ENCODE measurements at regions not wholly inside any gene's neighbourhood (a gene's known extent, or its start where the extent isn't known, plus 50 kb on each side); places are given as distances from the start of the nearest gene placed in this dataset.

DNA sequence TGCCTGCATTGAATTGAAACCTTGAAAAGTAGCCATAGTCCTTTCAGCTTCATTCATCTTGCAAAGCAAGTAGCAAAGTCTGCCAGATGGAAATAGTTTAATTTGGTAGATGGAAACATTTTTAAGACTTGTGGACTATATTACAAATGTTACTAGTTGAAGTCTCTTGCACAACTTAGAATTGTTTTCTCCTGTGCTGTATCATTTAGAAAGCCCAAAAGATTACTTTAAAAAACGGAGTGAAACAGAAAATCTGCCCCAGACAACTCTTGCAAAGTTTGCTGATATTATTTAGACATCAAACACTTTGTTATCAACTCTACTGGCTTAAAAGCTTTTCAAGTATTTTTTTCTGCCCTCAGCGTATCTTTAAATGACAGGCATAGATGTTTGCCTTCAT, 335.0 kb downstream of the RPRM start:
- H3K36me3 ChIP-seq (ENCODE audit: low read length): no peaks in the 10 kb centered on the region
- no peak overlapping the region for H3K9ac ChIP-seq (ENCODE audit: low read length)
- H3K9me2 ChIP-seq (replicated peaks; ENCODE audit: insufficient read depth, low read length): no peaks in the 10 kb centered on the region
- no peaks in the 10 kb centered on the region for H3K27me3 ChIP-seq (ENCODE audit: low read length)
- no peaks in the 10 kb centered on the region for H4K20me1 ChIP-seq (ENCODE audit: low read depth, low read length)
- no peak overlapping the region for H3K4me3 ChIP-seq (ENCODE audit: insufficient read depth, low read length, poor library complexity, severe bottlenecking)
- no peak for TF ChIP-seq EZH2phosphoT487 (conservative IDR thresholded peaks at IDR 0.05; ENCODE audit: low read length)
- TF ChIP-seq, protein P1, sequence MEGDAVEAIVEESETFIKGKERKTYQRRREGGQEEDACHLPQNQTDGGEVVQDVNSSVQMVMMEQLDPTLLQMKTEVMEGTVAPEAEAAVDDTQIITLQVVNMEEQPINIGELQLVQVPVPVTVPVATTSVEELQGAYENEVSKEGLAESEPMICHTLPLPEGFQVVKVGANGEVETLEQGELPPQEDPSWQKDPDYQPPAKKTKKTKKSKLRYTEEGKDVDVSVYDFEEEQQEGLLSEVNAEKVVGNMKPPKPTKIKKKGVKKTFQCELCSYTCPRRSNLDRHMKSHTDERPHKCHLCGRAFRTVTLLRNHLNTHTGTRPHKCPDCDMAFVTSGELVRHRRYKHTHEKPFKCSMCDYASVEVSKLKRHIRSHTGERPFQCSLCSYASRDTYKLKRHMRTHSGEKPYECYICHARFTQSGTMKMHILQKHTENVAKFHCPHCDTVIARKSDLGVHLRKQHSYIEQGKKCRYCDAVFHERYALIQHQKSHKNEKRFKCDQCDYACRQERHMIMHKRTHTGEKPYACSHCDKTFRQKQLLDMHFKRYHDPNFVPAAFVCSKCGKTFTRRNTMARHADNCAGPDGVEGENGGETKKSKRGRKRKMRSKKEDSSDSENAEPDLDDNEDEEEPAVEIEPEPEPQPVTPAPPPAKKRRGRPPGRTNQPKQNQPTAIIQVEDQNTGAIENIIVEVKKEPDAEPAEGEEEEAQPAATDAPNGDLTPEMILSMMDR (IDR thresholded peaks at IDR 0.05; ENCODE audit: insufficient read depth, low read length, poor library complexity, severe bottlenecking): no peak
- H3F3A ChIP-seq (ENCODE audit: insufficient read depth): no peaks in the 10 kb centered on the region
- no peaks in the 10 kb centered on the region for H3K9me3 ChIP-seq (ENCODE audit: insufficient read depth, low read length)
- H3K4me2 ChIP-seq (ENCODE audit: low read depth, low read length, poor library complexity, severe bottlenecking): no peak overlapping the region
- H3K27ac ChIP-seq (ENCODE audit: low read depth, low read length): no peak overlapping the region
- no peak overlapping the region for H2AFZ ChIP-seq (ENCODE audit: low read depth, low read length, severe bottlenecking)
- H3K79me2 ChIP-seq (ENCODE audit: insufficient read depth, low read length): no peaks in the 10 kb centered on the region

DNA sequence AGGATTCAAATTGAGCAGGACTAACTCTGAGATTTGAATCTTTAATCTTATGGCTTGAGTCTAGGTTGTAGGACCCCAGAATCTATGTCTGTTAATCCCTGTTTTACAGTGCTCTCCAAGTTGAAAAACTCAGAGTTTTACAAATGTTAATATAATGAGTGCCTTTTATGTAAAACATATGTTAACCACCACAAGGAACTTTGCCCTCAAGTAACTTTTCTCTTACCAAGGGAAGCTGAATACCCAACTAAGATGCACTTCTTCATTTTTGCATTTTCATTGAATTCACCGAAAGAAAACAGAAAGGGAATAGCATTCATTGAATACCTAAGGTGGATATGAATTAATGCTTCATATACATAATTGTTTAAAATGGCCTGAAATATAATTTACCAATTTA, 338.1 kb downstream of the RPRM start:
- H4K20me1 ChIP-seq (ENCODE audit: low read depth, low read length): no peaks in the 10 kb centered on the region
- H3F3A ChIP-seq (ENCODE audit: insufficient read depth): no peaks in the 10 kb centered on the region
- H3K9me3 ChIP-seq (ENCODE audit: insufficient read depth, low read length): no peaks in the 10 kb centered on the region
- no peak for TF ChIP-seq EZH2phosphoT487 (conservative IDR thresholded peaks at IDR 0.05; ENCODE audit: low read length)
- TF ChIP-seq, protein P1 (IDR thresholded peaks at IDR 0.05; ENCODE audit: insufficient read depth, low read length, poor library complexity, severe bottlenecking): no peak
- no peaks in the 10 kb centered on the region for H3K79me2 ChIP-seq (ENCODE audit: insufficient read depth, low read length)
- H3K4me2 ChIP-seq (ENCODE audit: low read depth, low read length, poor library complexity, severe bottlenecking): no peak overlapping the region
- no peak overlapping the region for H3K27ac ChIP-seq (ENCODE audit: low read depth, low read length)
- no peak overlapping the region for H3K9ac ChIP-seq (ENCODE audit: low read length)
- H3K4me3 ChIP-seq (ENCODE audit: insufficient read depth, low read length, poor library complexity, severe bottlenecking): no peak overlapping the region
- H3K9me2 ChIP-seq (replicated peaks; ENCODE audit: insufficient read depth, low read length): no peaks in the 10 kb centered on the region
- no peaks in the 10 kb centered on the region for H3K27me3 ChIP-seq (ENCODE audit: low read length)
- no peak overlapping the region for H2AFZ ChIP-seq (ENCODE audit: low read depth, low read length, severe bottlenecking)
- no peaks in the 10 kb centered on the region for H3K36me3 ChIP-seq (ENCODE audit: low read length)

DNA sequence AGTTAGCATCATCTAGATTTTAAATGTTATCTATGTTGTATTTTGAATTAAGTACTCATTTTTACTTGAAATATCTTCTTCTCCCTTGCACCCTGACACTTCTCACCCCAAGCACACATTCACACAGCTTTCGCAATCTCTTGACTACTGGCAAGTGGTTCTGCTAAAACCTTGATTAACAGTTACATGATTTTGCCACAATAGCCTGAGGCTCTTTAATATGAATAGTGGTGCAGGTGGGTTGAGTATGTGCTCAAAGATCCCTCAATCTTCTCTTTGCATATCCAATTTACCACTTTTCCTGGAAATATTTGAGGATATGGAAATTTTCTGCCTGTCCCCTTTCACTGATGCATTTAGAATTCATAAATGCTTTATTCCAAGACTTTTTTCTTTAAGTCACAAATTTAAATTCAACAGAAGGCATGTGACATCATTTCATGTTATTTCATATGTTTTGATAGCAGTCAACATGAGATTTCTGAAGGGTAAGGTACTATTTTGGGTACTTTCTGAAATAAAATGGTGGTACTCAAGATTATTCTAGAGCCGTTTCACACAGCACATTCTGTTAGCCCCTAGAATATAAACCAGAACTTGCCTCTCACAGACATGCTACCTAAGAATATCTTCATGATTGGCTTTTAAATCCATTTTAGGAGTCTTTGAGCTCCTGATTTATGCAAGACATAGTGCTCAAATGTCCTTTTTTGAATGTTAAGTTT, 339.7 kb downstream of the RPRM start:
- TF ChIP-seq, protein P1 (IDR thresholded peaks at IDR 0.05; ENCODE audit: insufficient read depth, low read length, poor library complexity, severe bottlenecking): no peak
- no peak for TF ChIP-seq EZH2phosphoT487 (conservative IDR thresholded peaks at IDR 0.05; ENCODE audit: low read length)
- Histone ChIP-seq H3K27me3 (ENCODE audit: low read length) (no peaks in the 10 kb centered on the region), H3F3A (ENCODE audit: insufficient read depth) (no peaks in the 10 kb centered on the region), H3K9ac (ENCODE audit: low read length) (no peak overlapping the region), H3K4me3 (ENCODE audit: insufficient read depth, low read length, poor library complexity, severe bottlenecking) (no peak overlapping the region), H3K79me2 (ENCODE audit: insufficient read depth, low read length) (no peaks in the 10 kb centered on the region), H2AFZ (ENCODE audit: low read depth, low read length, severe bottlenecking) (no peak overlapping the region), H3K27ac (ENCODE audit: low read depth, low read length) (no peak overlapping the region), H3K4me2 (ENCODE audit: low read depth, low read length, poor library complexity, severe bottlenecking) (no peak overlapping the region), H3K36me3 (ENCODE audit: low read length) (no peaks in the 10 kb centered on the region), H3K9me3 (ENCODE audit: insufficient read depth, low read length) (no peaks in the 10 kb centered on the region), H3K9me2 (replicated peaks; ENCODE audit: insufficient read depth, low read length) (no peaks in the 10 kb centered on the region), H4K20me1 (ENCODE audit: low read depth, low read length) (no peaks in the 10 kb centered on the region)

All from SU-DHL-6 (cell line).